ENCODE measurements at regions not wholly inside any gene's neighbourhood (a gene's known extent, or its start where the extent isn't known, plus 50 kb on each side); places are given as distances from the start of the nearest gene placed in this dataset.
A peak's percentile ranks its signal among the peaks of the same experiment; 100 is the strongest.

DNA sequence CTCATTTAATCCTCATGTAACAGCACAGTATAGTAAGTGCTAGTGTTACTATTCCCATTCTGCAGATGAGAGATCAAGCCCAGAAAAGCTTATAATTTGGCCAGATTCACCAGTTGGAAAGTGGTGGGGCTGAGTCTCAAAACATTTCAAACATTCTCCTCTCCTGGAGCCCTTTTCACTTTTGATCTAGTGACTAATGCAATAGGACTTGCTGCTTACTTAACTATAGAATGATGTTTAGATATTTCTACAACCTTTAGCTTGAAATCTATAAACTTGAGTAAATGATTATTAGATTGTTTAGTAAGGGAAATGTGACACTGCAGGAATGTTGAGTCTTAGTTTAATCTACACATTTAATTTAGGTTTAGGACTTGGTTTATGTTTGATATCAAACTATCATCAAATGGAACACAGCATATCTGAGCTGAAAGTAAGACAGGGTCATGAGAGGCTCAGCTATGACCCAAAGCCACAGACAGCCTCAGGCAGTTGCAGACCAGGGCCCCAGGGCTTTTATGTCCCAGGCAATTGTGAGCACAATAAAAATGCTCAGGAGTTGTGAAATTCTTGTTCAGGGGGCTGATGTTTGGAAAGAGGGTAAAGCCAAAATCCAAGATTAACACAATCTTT is 199.5 kb upstream of the HS3ST1 start:
- no peak for DNase-seq (ENCODE audit: low spot score)

DNA sequence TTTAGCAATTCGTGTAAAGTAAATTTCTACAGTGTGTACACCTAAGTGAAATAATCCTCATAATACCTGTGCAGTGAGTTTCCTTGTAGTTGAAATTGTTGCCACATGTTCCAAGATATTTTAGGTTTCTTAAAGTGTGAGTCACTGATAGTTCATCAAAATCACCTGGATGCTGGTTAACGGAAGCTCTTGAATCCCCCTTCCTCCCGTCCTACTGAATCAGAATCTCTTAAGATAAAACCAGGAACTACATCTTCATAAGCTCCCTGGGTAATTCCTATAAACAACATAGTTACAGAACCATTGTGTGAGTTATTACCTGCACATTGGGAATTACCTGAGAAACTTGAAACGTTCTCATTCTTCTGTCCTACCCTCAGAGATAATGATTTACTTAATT is 197.4 kb upstream of the HS3ST1 start:
- DNase-seq (ENCODE audit: low spot score), result no peak

DNA sequence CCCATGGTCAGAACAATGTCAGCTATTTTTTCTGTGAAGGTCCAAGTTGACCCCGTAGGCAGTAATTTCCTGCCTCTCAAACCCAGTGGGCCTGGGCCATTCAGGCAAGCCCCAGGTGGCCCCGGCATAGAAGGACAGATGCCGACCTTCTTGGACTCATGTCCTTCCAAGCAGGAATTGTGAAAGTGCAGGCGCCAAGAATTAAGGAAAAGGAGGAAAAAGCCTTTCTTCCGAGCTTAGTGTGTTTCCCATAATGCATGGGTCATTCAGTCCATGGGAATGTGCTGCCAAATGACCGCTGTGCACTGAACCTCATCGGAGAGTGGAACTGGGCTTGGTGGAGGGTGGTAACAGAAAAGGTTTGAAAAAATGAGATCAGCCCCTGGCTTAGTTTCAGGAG is 196.5 kb upstream of the HS3ST1 start:
- no peak for DNase-seq (ENCODE audit: low spot score)

DNA sequence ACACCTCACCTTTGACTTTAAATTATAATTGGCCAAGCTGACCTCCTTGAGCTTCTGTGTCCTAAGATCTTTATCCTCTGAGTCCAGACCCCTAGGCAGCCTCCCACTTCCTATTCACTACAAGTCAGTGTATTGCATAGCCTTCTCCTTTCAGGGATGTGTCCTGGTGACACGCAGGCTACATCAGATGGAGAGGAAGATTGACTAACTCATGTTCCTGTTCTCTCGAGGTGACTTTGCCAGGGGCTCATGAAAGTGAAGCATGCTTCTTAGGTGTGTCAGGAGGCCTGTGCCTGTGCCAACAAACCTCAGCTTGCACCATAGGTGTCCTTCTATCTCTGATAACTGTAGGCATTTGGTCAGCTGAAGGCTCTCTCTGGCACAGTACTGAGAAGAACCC is 195.7 kb upstream of the HS3ST1 start:
- DNase-seq (ENCODE audit: low spot score), result no peak

DNA sequence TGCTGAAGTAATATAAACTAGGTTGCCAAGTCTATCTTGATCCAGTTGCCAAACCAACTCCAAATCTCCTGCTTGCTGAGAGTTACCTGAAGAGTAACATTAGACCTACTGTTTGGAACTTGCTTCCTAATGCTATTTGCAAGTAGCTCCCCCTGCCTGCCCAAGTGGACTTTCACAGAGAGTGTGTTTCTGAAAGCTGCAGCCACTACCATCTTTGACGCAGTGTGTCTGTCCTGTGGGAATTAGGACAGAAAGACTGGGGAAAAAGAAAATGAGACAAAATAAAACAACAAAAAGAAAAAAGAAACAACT is 195.0 kb upstream of the HS3ST1 start:
- peak; percentile 23 for DNase-seq (ENCODE audit: low spot score)

DNA sequence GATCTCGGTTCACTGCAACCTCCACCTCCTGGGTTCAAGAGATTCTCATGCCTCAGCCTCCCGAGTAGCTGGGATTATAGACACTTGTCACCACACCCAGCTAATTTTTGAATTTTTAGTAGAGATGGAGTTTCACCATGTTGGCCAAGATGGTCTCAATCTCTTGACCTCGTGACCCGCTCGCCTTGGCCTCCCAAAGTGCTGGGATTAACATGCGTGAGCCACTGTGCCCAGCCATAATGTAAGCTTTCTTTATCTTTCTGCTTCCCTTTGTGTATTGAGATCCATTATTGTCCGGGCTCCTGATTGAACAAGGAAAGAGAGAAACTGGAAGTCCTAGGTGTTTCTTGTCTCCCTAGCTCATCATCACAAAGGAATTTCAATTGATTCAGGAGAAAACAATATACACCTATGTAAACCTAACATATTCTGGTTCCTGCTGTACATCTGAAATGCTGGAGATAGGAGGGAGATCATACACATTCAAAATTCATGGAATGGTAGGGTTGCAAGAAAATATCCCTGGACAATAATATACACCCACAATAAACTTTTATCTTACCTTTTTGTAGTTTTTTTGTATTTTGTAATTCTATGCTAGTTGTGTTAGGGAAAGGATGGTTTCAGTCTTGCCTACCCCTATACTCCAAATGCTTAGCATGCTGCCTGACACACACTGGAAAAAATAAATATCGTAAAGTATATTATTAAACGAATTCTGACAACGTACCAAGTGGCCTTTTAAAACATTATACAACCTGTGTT is 194.4 kb upstream of the HS3ST1 start:
- DNase-seq (ENCODE audit: low spot score), result no peak

DNA sequence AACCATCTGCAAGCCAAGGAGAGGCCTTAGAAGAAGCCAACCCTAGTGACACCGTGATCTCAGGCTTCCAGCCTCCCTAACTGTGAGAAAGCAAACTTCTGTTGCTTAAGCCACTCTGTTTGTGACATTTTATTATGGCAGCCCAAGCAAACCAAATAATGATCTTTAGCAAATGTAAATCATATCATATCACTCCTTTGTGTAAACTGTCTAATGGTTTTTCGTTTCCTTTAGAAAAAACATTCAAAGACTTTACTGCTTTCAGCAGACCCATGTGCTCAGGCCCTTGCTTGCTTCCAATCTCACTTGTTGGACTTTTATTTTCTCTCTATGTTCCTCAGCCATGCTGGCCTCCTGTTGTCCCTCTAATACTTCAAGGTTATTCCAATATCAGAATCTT is 192.2 kb upstream of the HS3ST1 start:
- DNase-seq (ENCODE audit: low spot score), result no peak

DNA sequence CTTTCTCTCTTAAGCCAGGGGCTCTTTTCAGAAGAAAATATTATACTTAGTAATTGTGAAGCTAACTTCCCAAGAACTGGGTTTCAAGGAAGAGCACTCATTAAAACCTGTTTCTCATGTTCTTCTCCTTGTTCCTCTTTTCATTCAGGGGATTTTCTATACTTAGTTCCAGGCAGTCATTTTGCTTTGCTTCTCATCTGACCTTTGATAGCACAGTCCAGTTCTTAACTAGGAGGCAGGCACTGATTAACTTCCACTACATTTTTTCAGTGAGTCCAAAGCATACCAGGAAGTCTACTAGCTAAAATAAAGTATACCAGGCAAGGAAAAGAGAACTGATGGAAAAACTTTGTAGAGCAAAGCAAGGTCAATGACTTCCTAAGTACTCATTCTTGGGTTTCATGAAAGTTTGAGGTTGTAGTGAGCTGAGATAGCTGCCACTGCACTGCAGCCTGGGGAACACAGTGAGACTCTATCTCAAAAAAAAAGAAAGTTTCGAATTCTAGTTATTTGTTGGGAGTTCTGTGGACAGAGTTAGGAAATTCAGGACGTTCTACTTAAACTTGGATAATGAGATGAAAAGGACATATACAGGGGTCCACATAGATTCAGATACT is 190.1 kb upstream of the HS3ST1 start:
- DNase-seq (ENCODE audit: low spot score), result peak; percentile 47

DNA sequence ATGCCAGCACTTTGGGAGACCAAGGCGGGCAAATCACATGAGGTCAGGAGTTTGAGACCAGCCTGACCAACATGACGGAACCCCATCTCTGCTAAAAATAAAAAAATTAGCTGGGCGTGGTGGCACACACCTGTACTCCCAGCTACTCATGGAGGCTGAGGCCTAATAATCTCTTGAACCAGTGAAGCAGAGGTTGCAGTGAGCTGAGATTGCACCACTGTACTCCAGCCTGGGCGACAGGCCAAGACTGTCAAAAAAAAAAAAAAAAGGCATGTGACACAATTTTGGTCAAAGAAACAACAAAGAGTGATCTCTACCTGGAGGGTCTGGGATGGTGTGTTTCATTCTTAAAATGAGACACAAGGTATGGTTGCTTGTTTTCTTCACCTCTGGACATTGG is 188.2 kb upstream of the HS3ST1 start:
- DNase-seq (ENCODE audit: low spot score), result no peak

DNA sequence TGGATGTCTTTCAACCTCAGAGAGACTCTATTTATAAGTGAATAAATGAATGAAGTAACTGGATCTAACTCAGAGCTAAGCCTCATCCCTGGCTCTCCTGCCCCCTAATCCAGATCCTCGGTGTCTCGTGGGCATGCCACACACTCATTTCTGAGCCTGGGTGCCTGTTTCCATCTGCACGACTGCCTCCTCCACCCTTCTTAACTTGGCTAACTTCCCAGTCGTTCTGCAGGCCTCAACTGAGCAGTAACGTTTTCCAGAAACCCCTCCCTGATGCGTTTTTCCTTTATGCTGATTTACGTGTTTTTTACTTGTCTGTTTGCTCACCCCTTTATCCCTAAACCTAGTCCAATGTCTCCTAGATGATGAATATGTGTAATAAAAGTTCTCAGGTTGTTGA is 186.9 kb upstream of the HS3ST1 start:
- DNase-seq (ENCODE audit: low spot score), result no peak

DNA sequence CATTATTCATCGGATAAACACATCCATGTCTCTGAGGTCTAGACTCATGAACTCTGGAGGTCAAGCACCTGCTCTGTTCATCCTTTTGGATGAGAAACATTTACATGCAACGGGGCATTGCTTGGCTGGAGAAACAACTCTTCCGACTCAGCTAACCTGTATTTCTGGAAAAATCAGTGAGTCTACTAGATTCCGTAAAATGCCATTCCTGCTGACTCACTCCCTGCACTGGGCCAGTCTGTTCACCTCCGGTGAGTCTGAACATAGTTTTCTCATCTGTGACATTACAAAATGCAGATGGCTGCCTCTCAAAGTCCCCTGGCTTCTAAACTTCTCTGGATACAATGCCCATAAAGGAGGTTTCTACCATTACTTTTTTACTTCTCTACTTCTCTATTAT is 185.7 kb upstream of the HS3ST1 start:
- DNase-seq (ENCODE audit: low spot score), result no peak

DNA sequence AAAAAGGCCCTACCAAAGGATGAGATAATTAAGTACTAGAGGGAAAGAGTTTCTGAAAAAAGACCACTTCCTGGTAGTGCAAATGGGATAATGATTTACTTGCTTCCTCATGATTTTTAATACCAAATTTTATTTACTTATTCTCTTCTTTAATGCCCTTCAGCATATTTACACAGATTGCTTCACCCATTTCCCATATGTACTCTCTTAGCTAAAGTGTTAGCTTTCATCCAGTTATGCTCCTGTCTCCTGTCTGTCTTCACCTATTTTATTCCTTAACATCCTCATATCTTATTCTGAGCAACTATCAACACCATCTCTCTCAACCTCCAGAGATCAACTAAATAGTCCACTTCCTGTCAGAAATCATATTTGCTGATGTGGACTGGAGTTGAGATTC is 183.2 kb upstream of the HS3ST1 start:
- no peak for DNase-seq (ENCODE audit: low spot score)

DNA sequence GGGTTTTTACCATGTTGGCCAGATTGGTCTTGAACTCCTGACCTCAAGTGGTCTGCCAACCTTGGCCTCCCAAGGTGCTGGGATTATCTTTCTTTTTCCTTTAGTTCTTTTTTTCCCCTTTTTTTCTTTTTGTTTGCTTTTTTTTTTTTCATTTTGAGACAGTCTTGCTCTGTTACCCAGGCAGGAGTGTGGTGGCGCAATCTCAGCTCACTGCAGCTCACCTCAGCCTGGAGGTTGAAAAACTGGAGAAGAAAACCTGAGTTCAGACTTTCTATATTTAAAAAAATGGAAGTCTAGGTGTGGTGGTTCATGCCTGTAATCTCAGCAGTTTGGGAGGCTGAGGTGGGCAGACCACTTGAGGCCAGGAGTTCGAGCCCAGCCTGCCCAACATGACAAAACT is 181.1 kb upstream of the HS3ST1 start:
- DNase-seq (ENCODE audit: low spot score), result no peak

DNA sequence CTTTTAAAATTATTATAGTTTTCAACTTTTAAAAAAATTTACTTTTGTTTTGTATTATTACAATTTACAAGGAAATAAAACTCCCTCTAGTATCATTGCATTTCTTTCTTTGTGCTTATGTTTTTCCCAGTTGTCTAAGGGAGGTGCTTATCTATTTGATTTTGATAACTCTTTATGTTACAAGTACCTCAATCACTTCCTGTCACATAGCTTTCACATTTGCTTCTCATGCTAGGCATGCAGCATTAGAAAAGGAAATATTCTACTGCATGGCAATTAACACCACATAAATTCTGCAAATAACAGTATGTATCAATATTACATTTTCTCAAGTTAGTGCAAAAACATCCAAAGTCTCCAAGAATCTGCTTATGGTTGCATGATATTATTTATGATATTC is 180.3 kb upstream of the HS3ST1 start:
- DNase-seq (ENCODE audit: low spot score), result no peak

DNA sequence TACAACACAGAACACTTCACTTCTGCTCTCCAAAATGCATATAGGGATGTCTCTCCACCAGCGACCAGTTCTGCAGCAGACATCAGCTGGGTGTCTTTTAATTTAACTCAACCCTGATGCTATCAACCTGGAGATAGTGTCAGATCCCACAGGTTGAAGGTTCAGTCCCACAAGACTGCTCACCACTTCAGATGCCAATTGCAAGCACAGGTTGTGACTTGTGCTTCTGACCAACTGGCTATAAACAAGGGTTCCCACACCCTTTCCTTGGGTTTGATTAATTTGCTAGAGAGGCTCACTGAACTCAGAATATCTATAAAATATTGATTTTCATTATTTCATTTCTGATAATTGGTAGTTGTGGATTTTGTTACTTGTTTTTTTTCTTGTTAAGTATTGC is 177.4 kb upstream of the HS3ST1 start:
- no peak for DNase-seq (ENCODE audit: low spot score)

DNA sequence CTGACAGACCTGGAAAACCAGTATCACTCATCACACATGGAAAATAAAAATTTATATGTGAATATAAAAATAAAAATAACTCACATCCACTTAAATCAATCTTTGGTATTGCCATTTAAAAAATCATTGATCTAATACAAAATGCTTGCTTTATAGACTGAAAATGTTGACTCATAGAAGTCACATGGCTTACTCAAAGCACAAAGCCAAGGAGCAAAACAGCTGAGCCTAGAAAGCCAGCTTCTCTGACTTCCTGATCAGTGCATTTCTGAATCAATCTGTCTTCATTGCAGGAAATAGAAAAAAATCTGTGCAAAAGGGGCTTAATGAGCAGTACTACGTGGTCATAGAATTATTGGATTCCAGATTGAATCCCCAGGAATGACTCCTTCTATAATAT is 176.9 kb upstream of the HS3ST1 start:
- DNase-seq (ENCODE audit: low spot score), result no peak

DNA sequence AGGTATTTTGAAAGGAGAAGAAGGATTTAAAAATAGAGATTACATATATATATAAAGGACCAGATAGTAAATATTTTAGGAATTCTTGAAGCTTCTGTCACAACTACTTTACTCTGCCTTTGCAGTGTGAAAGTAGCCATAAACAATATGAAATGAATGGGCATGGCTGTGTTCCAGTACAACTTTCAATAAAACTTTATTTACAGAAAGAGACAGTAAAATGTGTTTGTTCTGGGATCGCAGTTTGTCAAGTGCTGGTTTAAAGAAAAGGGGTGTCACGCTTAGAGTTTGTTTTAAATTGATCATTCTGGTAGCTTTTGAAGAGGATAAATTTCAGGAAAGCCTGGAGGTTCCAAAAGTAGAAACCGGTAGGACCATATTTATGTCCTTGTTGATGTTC is 176.1 kb upstream of the HS3ST1 start:
- DNase-seq (ENCODE audit: low spot score), result no peak

DNA sequence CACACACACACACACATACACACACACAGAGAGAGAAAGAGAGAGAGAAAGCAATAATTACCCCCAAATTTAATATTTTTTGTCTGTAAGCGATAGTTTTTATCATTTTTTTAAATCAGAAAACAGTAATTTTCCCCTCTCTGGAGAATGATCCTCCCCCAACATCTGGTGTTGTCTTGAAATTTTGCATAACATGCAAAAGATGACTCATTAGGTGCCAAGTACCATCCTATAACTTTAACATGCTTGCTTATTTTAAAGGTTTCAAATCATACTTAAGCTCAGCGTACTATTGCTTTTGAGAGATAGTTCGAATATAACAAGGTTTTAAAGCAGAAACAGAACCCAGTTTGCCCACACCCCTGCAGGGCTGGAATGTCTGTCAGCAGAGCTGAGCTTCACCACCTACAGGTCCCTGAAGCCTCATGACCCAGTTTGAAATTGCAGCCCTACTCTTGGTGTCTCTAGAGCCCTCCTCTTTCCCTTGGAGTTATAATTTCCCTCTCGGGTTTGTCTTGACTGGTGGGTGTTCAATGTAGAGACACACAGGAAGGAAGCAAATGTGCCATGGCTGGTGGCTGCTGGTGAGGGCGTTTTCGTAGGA is 175.0 kb upstream of the HS3ST1 start:
- no peak for DNase-seq (ENCODE audit: low spot score)

DNA sequence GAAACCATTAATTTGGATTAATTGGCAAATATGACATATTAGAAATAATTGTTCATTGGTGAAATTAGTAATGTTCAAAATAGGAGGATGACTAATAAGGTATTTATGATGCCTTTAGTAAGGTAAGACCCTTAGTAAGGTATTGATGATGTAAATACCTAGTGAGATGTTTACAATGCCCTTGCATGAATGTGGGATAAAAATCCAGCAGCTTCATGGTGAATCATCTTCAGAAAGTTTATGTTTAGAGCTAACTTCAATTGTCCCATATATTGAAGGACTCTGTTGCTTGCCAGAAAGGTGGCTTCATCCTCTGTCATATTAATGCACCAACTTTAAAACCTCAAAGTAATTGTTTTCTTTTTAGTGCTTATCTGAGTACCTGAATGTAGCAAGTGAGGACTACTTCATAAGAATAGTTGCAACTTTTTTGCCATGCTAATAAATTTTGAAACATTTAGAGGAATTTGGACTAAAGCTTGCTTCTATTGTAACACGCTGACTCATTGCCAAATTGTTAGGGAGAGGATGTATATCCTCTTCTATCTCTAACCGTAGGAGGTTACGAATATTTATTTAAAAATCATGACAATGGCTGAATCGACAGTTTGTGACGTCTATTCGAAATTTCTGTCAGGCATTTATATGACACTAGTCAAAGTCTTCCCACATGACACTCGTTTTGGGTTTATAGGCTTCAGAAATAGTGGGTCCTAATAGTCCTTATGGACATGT is 174.1 kb upstream of the HS3ST1 start:
- DNase-seq (ENCODE audit: low spot score), result no peak

DNA sequence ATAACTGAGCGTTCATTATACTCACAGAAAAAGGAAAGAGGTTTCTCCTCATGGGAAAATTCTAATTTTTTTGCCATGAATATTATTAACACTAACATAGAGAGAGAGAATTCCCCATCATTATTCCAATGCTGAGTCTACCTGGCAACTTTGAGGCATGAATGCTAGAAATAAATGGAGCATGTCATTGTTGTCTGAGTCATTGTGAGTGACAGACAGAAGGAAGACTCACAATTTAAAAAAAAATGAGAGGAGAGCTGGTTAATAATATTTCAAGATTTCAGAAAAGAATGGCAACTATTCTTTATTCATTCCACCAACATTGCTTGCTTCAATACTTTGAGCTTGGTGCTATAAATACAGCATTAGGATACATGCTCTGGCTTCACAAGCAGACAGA is 170.4 kb upstream of the HS3ST1 start:
- DNase-seq (ENCODE audit: low spot score), result no peak

DNA sequence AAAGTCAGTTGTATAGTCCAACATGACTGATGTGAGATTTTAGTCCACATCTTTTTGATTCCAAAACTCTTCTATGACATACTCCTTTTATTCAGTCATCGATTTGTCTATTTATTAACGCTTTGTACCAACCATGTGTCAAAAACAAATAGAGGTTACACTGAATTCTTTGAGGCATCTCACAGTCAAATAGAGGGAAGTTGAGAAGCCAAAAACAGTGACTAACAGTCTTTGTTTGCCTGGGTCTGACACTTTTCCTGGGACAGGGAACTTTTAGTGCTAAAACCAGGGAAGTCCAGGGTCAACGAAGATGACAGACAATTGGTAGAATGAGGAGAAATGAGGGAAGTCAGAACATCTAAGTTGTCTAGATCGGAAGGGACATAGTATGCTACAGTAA is 169.9 kb upstream of the HS3ST1 start:
- DNase-seq (ENCODE audit: low spot score), result no peak

DNA sequence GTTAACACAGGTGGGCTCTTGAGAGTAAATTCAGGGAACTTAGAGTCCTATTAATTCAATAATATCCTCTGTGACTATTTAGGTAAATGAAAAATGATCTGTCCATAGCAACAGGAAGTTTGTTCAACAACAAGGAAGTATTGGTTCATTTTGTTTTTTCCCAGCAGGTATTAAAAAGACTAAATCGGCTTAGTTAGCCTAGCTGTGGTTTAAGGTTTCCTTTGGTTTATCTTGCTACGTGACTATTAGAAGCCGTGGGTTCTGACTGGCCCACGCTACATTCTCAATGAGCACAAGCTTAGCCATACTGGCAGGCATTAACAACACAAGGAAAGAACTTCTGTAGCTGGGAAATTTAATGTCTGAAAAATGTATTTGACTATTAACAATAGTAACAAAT is 168.8 kb upstream of the HS3ST1 start:
- no peak for DNase-seq (ENCODE audit: low spot score)

DNA sequence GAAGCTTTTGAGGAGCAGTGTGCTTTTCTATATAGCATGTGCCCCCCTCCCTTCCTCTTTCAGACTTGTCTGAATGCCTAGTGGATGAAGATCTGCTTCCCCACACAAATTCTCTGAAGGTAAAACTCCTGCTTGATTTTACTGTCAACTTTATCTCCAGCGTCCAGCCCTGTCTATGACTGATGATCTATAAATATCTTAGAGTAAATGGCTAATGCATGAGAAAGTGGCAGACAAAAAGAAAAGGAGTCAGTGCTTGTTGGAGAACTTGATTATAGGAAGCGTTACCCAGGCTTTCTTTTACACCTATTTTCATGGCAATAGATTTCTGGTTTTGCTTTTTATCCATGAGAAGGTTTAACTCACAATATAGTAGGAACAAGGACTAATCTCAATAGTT is 168.3 kb upstream of the HS3ST1 start:
- no peak for DNase-seq (ENCODE audit: low spot score)

All from pons (tissue), 1 donor.